ENCODE measurements at regions not wholly inside any gene's neighbourhood (a gene's known extent, or its start where the extent isn't known, plus 50 kb on each side); places are given as distances from the start of the nearest gene placed in this dataset.

GRCh38 chr6:164066335-164066734 is 651.8 kb downstream of the QKI start:
- H3K9ac ChIP-seq (ENCODE audit: low read length), result no peak overlapping the region
- no peak overlapping the region for H3K4me2 ChIP-seq (ENCODE audit: low read length)
- RAD21 ChIA-PET (ENCODE audit: low non-redundant PET in 1 of 2, low total read pairs in 2 of 2, uncharacterized antibody in 2 of 2, unreplicated experiment in 2 of 2), result no interaction called here
- no peak for TF ChIP-seq TCF7L2 (IDR thresholded peaks at IDR 0.05; ENCODE audit: borderline replicate concordance, extremely low read depth, insufficient read depth, insufficient read length)
- no peak for TF ChIP-seq EGR1 (IDR thresholded peaks at IDR 0.05; ENCODE audit: low read depth)
- no peak for TF ChIP-seq ZFX (IDR thresholded peaks at IDR 0.05)
- no peak for TF ChIP-seq REST (IDR thresholded peaks at IDR 0.05; ENCODE audit: low read depth)
- TF ChIP-seq CEBPB (IDR thresholded peaks at IDR 0.05; ENCODE audit: low read depth), result no peak
- TF ChIP-seq SRF (IDR thresholded peaks at IDR 0.05; ENCODE audit: low read depth), result no peak
- TF ChIP-seq YY1 (IDR thresholded peaks at IDR 0.05; ENCODE audit: extremely low read depth, insufficient replicate concordance, low read depth, low read length), result no peak
- no peak for TF ChIP-seq POLR2A (IDR thresholded peaks at IDR 0.05; ENCODE audit: borderline replicate concordance, extremely low read depth, insufficient read depth, insufficient read length)
- TF ChIP-seq CTCF (IDR thresholded peaks at IDR 0.05 in 2 of 3, conservative IDR thresholded peaks at IDR 0.05 in 1 of 3; ENCODE audit: borderline replicate concordance in 1 of 3, insufficient read depth in 1 of 3, low read depth in 2 of 3, low read length in 2 of 3), result no peak
- no peak for TF ChIP-seq SP1 (IDR thresholded peaks at IDR 0.05; ENCODE audit: low read depth)
- no peak for TF ChIP-seq RAD21 (IDR thresholded peaks at IDR 0.05; ENCODE audit: low read depth)
- TF ChIP-seq CBX3 (IDR thresholded peaks at IDR 0.05; ENCODE audit: low read depth), result no peak
- TF ChIP-seq POLR2AphosphoS5 (IDR thresholded peaks at IDR 0.05; ENCODE audit: low read depth, low read length), result no peak
- no peak for TF ChIP-seq EZH2phosphoT487 (IDR thresholded peaks at IDR 0.05; ENCODE audit: borderline replicate concordance)
- no peak for TF ChIP-seq EZH2 (IDR thresholded peaks at IDR 0.05)
- TF ChIP-seq ZNF274 (IDR thresholded peaks at IDR 0.05; ENCODE audit: low read depth, low read length), result no peak
- no peak for TF ChIP-seq FOSL1 (IDR thresholded peaks at IDR 0.05; ENCODE audit: low read depth)
- TF ChIP-seq ATF3 (IDR thresholded peaks at IDR 0.05), result no peak
- no peaks in the 10 kb centered on the region for H3K79me2 ChIP-seq (ENCODE audit: insufficient read depth, low read length)
- intact Hi-C loops (cut with micrococcal nuclease), result no loop called here
- no peaks in the 10 kb centered on the region for H3K4me1 ChIP-seq (ENCODE audit: control insufficient read depth in 1 of 2, insufficient read depth in 2 of 2, low read length in 2 of 2)
- no peaks in the 10 kb centered on the region for H3K36me3 ChIP-seq (ENCODE audit: control insufficient read depth in 1 of 2, insufficient read depth in 2 of 2, low read length in 2 of 2)
- CTCF ChIA-PET, result no interaction called here
- no peak overlapping the region for H3K27ac ChIP-seq (ENCODE audit: low read depth, low read length)
- H3K27me3 ChIP-seq (ENCODE audit: insufficient read depth, low read length), result no peaks in the 10 kb centered on the region
- POLR2A ChIA-PET, result no interaction called here
- H3K9me3 ChIP-seq (ENCODE audit: control insufficient read depth in 1 of 2, insufficient read depth in 1 of 2, low read depth in 1 of 2, low read length in 2 of 2), result 0 out of 4 replicates have a peak, but pooled peaks cover 0 to 3% of the 10 kb centered on the region in 2 experiments
- no peak overlapping the region for H2AFZ ChIP-seq (ENCODE audit: low read depth, low read length, poor library complexity, severe bottlenecking)
- no peaks in the 10 kb centered on the region for H4K20me1 ChIP-seq (ENCODE audit: insufficient read depth)
- BruUV-seq (replicated peaks), result no TSS peak
- H3K4me3 ChIP-seq (replicated peaks in 1 of 2; ENCODE audit: low read depth in 1 of 2, low read length in 2 of 2), result no peak overlapping the region
- H3K9me2 ChIP-seq (ENCODE audit: insufficient read depth), result no peaks in the 10 kb centered on the region
- DNase-seq (ENCODE audit: low read depth, low spot score) (no peak), ATAC-seq (no peak)
